ENCODE measurements at regions not wholly inside any gene's neighbourhood (a gene's known extent, or its start where the extent isn't known, plus 50 kb on each side); places are given as distances from the start of the nearest gene placed in this dataset.

DNA sequence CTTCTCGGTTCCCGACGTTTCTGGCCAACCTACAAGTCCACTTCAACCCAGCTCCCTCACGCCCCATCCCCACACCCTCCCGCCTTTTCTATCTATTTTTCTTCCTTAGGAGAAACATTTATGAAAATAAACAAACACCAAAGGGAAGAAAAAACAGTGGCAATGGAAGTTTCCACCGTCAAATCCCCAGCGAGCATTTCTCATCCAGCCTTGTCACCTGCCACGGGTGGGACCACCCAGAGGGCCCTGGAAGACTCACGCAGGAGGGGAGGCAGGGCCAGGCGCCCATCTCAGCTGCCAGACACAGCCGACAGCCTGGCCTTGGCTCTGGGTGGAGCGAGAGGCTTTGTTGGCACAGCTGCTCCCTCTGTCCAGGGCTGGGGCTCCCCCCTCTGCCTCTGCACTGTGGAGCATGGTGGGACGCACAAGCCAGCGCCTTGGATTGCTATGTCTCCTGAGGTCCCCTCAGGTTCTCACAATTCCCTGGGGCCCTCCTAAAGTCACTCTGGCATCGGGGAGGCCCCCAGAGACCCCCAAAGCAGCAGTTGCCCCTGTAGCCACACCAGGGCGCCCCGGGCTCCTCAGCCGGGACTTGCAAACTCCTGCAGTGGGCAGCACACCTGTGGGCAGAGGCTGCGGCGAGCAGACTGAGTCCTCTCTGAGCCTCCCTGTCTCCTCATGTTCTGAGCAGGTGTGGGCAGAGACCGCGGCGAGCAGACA, 395.7 kb upstream of the SALL3 start:
- DNase-seq (ENCODE audit: low read depth), result no peak

DNA sequence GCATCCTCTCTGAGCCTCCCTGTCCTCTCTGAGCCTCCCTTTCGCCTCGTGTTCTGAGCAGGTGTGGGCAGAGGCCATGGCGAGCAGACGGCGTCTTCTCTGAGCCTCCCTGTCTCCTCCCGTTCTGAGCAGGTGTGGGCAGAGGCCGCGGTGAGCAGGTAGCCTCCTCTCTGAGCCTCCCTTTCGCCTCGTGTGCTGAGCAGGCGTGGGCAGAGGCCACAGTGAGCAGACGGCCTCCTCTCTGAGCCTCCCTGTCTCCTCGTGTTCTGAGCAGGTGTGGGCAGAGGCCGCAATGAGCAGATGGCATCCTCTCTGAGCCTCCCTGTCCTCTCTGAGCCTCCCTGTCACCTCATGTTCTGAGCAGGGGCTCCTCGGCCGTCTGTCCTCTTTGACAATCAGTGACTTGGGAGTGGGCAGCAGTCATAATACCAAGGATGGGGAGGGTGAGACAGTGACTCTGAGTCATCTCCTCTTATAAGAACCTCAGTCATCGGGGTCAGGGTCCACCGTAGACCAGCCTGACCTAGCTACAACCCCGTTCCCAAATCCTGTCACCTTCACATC, 395.1 kb upstream of the SALL3 start:
- DNase-seq (ENCODE audit: low read depth), result no peak

DNA sequence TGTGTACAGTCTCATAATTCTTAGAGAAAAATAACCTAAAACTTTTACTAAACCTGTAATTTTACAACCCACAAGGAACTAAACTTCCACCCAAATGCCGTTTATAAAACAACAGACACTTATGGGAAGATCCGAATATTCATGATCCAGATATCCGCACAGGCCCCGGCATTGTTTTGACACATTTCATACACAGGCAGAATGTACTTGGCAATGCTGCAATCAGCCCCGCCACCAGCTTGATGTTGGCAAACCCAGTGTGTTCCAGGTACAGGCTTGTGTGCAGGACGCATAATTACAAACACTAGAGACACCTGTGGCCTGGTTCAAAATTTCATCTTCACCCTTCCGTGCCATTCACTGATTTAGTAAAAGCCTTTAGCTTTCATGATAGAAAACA, 393.0 kb upstream of the SALL3 start:
- no peak for DNase-seq (ENCODE audit: low read depth)

DNA sequence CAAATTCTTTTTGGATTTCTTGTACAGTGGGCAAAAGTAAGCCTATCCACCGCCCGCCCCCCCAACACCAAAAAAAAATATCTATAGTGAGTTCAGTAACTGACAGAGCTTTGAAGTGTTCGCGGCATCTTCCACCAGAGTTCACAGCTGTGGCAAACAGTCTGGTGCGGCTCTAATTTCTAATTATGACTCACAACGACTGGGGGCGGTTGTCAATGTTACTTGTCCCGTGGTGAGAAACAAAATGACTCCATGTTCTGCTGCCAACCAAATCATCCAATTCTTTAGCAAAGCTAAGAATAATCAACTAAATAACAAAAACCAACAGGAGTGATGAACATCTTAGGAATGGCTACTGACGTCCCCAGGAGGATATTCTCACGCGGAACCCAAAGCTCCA, 392.5 kb upstream of the SALL3 start:
- DNase-seq (ENCODE audit: low read depth), result no peak

DNA sequence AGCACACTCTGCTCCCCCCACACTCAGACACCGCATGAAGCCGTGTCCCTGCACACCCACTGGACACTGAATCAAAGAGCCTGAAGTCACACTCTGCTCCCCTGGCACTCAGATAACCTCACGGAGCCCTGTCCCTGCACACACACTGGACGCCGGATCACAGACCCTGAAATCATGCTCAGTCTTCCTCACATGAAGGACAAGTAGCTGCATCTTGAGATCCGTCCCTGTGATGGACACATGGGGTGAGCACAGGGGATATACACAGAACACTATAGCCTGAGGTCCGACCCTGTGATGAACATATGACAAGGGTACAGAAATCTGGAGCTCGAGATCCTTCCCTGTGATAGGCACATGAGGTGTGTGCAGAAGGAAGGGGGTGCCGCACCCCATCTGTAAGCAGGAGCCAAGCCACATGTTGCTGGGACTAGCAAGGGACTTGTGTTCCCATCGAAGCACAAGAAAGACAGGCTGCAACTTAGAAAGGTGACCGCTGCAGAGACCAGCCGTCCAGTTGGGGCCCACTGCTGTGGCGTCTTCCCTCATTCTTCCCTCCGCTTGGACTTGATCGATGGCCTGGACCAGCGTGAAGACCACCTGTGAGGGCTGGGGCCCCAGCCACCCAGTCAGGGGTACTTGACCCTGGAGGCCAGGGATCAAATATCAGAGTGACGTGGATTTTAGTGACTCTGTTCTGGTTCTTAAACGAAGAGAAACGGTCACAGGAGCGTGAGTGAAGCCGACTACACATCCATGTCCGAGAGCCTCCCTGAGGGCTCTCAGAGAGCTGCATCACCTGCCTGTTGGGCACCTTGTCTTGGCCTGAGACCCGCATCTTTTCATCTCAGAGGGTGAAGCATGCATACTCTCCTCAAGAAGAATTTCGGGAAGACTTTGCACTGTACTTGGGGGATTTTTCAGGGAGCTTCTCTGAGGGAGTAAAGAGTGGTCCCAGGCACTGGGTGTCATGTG, 391.7 kb upstream of the SALL3 start:
- no peak for DNase-seq (ENCODE audit: low read depth)

DNA sequence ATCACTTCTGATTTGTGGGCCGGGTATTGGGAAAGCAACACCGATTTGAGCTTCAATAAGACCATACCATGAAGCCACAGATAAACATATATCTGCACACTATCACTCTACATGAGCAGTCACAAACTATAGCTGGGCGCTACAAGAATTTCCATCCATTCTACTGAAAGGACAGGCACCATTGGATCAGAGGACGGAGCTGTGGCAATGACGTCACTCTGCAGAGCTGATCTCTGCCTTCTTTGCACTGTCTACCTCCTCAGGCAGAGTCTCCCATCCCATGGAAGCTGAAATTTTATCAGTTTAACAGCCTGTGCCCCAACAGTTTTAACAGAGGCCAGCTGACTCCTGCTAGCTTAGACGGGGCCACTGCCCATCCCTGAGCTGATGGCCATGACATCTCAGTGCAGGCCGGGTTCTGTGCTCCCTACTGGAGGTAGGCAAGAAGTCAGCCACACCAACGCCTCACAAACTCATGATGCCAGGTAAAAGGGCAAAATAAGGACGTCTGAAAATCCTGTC, 389.6 kb upstream of the SALL3 start:
- DNase-seq (ENCODE audit: low read depth), result no peak

DNA sequence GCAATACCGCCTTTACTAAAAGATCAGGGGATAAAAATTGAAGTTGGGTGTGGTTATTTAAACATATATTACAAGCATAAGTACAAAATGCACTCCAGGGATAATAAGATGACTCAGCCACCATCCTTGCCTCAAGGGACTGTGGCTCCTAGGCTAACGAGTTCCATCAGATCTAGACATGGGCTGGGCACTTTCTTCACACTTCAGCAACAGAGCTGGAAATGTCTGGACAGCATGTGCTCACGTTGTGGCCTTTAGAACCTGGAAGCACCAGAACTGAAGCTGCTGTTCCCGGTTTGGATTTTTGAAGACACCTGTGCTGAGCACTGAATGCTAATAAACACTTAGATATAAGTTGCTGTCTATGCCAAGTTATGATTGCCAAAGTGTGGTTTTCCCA, 384.2 kb upstream of the SALL3 start:
- DNase-seq (ENCODE audit: low read depth), result no peak

DNA sequence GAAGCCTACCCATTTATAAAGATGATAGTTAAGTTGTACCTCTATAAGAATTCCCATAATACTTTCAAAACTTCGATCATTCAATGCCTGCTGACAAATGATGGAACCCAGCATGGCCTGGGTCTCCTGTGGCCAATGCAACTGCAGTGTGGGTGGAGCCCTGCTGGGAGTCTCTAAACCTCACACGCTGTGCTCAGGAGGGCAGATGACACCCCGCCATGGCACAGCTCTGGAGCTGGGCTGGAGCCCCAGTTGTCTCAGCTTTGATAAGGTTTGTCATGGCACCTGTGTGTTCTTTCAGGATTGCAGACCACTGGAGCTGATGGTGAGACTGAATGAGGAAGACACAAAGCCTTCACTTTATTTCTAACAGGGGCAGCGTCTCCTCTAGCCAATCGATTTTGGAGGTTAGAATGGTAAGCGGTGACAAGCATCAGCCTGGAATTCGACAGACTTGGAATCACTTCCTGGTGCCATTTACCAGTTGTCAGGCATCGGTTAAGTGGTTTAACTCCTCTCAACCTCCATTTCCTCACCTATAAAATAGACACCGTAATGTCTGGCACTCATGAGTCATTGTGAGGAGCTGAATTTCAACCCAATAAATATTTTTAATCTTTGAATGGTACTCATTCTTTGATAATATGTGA, 383.6 kb upstream of the SALL3 start:
- no peak for DNase-seq (ENCODE audit: low read depth)

DNA sequence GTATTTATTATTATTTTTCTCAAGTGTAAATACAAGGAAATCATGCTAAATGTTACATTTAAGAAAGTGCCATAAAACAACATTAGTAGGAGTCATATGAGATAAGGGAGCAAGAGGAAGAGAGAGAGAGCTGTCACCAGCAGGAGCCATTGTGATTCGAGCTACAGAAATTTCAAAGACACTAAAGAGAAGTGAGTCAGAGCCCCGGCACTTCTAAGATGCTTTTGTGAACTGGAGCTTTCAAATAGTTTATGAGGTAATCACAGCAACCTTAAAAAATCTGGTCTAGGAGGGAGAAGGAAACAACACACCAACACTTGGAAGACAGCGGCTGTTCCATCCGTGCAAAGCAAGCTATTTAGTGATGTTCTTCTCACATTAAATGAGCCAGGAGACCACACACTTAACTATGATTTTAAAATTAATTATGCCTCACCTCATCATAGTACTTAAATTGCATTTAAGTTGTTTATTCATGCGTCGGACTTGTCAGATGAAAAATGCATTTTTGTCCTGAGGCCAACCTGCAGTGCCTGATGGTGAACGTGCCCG, 382.7 kb upstream of the SALL3 start:
- DNase-seq (ENCODE audit: low read depth), result peak; percentile 16

DNA sequence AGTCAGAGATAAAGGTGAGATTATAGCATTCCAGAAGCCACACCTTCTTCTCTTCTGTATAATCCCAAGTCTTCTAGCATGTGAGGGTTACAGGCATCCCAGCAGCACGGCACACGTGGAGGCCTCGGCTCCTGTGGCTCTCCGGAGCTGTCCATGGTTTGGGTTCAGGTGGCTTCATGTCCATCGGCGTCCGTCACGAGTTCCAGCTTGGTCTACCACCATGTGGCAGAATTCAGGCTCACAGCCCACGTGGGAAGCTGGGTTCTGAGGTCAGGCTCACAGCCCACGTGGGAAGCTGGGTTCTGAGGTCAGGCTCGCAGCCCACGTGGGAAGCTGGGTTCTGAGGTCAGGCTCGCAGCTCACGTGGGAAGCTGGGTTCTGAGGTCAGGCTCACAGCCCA, 378.3 kb upstream of the SALL3 start:
- no peak for DNase-seq (ENCODE audit: low read depth)

DNA sequence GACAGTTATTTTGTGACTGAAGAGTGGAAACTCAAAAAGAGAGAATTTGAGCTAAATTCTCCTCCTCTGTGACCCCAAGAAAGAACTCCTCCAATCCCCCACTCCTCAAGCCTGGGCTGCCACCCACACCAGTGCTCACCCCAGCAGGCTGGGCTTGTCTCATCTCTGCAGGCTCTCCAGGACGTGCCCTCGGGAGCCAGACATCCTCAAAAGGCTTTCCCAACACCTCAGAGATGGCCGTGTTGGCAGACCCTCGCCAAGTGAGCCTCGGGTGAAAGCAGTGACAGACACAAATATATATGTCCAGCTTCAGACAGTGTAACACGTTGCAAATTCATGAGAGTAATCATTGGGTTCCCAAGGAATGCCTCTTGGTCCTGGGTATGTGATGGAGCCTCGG, 377.7 kb upstream of the SALL3 start:
- DNase-seq (ENCODE audit: low read depth), result no peak

DNA sequence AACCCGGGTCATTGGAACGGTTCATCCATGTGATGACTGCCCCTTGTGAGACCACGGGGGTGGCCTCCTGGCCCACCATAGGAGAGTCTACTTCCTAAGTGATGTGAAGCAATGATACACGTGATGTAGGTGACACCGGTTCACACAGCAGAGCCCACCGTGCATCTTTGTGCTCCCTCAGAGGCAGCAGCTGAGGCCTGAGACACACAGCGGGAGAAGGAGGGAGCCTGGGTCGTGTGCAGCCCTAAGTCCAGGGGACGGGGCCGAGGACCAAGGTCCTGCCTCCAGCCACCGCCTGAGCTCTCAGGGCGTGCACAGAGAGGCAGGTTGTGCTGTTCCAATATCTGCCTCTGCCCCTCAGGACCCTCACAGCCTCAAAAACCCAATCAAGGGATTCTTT, 377.2 kb upstream of the SALL3 start:
- no peak for DNase-seq (ENCODE audit: low read depth)

DNA sequence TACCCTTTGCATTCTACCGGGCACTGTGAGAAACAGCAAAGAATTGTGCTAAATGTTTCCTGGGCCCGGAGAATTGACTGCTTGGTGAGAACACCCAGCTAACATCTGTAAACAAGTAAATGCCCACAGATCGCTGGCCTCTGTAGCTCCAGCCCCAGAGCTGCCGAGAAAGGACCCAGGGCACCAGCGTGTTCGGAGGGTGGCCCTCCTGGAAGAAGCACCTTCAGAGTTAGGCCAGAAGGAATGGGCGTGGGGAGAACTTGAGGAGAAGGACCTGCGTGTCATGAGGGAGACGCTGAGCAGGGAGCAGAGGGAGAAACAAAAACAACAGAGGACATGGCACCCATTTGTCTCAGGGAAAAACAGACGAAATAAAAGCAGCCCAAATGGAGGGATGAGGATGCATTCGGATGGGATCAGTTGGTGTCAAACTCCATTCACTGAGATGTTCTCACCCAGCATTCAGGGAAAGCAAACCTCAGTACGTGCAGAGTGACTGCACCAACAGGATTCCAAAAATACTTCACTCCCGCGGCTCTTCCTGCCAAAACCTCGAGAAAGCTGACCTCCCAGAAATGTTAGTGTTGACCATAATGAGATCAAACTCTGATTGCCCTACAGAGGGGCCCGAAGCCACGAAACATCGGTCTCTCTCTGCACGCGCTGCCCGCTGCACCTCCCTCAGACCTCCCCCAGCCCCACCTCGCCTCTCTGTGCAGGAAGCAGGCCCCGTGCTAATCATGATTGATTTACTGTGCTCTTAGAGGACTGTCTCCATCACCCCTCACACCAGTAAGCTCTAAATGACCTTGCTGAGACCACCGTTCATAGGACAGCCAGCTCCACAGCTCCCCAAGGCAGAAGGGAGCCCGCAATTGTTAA, 376.3 kb upstream of the SALL3 start:
- DNase-seq (ENCODE audit: low read depth), result no peak

DNA sequence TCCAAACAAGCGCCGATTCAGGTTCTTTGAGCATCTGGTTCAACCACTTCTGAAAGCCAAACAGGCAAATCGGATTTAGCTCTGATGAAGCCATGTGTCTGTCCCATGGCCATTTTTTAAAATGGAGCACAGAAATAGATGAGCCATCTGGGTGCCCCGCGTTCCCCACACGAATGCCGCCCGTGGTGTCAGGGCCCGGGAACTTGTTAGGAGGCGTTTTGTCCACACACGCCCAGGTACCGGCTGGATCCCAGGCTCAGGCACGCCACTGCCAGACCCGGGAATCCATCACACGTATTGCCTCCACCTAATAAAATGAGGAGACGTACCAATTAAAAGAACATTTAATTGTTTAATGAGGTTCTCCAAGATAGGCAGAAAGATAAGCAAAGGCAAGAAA, 374.4 kb upstream of the SALL3 start:
- no peak for DNase-seq (ENCODE audit: low read depth)

DNA sequence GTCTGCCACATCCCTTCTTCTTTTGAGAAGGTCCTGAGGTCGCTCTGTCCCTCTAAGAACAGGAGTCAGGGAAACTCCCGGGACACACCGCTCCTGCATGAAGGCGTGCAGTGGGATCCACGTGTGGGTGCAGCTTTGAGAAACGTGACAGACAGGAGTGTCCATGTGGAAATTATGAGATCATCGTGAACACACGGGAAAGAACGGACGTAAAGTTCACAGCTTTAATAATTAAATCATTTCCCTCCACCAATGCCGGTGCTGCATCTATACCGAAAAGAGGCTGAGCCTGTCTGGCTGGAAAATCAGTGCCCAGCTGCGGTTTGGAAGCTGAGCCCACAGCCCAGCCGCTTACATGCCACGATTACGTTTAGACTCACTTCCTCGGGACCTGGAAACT, 372.4 kb upstream of the SALL3 start:
- DNase-seq (ENCODE audit: low read depth), result no peak

DNA sequence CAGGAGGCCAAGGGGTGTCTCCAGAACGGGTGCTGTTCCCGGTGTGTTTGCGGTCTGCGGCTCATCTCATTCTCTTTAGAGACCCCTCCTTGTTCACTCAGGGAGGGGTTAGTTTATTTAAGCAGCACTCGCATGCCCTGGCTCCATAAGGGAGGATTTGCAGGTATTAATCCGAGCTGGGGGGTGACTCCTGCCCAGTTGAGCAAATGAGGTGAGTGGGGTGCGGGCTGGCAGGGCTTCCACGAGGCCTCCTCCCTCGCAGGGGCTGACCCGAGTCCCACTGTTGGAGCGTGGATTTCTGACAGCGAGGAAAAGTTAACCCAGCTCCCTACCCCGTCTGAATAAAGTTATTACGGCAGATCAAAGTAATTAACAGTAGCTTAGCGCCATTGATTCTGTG, 371.8 kb upstream of the SALL3 start:
- no peak for DNase-seq (ENCODE audit: low read depth)

DNA sequence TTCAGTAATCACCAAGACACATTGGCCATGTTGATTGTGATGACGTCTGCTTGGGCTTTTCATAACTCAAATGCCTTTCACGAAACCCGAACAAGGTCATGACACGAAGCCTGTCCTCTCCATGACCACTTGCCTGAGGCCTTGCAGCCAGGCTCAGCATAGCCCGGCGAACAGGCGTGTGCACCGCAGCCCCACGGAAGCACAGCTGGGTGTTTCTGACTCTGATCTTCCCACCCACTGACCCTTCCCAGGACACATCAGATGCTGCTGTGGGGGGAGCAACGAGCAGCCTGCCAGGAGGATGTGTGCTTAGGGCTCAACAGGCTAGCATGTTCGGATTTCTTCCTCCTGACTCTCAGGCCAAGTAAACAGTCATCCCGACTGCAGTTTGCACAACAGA, 369.4 kb upstream of the SALL3 start:
- DNase-seq (ENCODE audit: low read depth), result no peak

DNA sequence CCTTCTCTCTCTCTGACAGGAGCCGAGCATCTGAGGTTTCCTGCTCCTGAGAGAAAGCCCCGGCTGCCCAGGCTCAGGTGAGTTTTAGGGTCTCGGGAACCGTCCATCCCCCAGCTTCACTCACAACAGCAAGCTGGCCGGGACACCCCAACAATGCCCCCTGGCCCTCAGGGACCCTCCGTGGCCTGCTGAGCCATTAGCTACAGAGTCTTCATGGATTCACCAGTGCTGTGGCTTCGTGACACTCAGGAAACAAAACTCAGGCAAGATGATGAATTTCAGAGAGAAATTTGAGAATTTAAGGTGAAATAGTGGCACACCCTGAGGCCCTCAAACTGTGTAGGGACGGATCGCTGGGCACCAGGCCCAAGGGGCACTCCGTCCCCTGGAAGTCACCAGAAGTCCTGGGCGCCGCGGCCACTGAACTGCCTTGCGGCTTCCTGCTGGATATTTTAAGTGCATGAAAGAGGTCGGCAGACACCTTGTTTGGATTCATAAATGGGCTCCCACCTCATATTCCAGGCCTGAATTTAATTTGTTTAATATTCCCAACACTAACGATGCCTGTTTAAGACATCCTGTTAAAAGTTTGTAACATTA, 368.3 kb upstream of the SALL3 start:
- no peak for DNase-seq (ENCODE audit: low read depth)

DNA sequence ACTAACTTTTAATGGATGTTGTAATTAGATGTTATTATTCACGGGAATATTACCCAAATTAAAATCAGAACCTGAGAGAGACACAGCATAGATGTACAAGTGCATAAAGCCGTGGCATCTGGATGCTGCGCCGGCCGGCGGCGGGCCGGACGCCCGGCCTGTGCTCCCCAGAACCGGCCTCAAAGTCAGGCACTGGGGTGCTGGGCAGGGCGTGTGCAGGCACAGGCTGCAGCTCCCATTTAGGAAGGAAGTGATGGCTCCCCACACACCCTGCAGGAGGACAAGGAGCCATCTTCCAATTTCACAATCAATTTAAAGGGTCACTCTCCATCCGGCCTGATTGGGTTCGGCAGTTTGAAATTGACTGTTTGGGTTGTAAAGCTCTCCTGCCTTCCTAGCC, 367.7 kb upstream of the SALL3 start:
- no peak for DNase-seq (ENCODE audit: low read depth)

DNA sequence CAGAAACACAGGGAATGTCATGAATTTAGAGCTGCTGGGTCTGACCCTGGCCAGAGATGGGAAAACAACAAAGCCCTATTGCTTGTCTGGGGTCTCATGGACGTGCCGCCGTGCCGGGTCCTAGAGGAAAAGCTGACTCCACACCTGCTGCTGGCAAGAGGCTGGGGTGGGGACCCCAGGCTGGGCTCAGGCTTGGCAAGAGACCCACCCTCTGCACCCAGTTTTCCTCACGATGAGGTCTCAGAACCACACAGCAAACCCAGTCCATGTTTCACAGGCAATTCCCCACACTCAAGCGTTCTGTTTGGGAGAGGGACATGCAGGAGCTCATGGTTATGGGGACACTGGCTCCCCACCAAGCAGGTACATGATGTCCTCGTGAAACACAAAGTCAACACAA, 367.3 kb upstream of the SALL3 start:
- no peak for DNase-seq (ENCODE audit: low read depth)

Data from HT1080 (cell line).